ENCODE measurements at regions not wholly inside any gene's neighbourhood (a gene's known extent, or its start where the extent isn't known, plus 50 kb on each side); places are given as distances from the start of the nearest gene placed in this dataset.
A peak's percentile ranks its signal among the peaks of the same experiment; 100 is the strongest.

DNA sequence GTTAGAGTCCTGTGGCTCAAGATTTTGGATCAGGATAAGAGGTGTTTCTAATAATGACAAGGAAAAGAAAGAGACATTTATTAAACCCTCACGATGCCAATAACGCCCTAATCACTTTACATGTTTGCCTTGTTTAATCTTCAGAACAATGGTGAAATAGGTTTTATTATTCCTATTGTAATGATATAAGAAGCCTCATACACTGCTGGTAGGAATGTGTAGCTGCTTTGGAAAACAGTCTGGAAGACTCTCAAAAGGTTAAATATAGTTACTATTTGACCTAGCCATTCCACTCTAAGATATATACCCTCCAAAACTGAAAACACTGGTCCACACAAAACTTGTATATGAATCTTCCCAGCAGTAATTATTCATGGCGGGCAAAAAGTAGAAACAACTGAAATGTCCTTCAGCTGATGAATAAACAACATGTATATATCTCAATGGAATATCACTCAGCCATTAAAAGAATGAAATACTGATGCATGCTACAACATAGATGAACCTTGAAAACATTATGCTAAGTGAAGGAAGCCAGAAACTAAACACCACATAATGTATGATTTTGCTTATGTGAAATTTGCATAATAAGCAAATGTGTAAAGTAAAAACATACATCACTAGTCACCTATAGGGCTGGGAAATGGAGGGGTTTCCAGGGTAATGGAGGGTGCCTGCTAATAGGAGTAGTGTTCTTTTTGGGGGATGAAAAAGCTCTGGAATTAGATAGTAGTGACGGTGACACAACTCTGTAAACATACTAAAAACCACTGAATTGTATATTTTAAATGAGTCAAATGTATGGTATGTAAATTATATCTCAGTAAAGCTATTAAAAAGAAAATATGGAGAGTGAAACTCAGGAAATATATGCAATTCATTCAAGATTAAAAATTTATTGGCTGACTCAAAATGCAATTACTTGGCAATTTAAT is 76.9 kb upstream of the ANK3 start:
- TF ChIP-seq EZH2 (IDR thresholded peaks at IDR 0.05; ENCODE audit: borderline replicate concordance, low read depth, low read length, poor library complexity, severe bottlenecking) = no peak
- TF ChIP-seq, protein P1, sequence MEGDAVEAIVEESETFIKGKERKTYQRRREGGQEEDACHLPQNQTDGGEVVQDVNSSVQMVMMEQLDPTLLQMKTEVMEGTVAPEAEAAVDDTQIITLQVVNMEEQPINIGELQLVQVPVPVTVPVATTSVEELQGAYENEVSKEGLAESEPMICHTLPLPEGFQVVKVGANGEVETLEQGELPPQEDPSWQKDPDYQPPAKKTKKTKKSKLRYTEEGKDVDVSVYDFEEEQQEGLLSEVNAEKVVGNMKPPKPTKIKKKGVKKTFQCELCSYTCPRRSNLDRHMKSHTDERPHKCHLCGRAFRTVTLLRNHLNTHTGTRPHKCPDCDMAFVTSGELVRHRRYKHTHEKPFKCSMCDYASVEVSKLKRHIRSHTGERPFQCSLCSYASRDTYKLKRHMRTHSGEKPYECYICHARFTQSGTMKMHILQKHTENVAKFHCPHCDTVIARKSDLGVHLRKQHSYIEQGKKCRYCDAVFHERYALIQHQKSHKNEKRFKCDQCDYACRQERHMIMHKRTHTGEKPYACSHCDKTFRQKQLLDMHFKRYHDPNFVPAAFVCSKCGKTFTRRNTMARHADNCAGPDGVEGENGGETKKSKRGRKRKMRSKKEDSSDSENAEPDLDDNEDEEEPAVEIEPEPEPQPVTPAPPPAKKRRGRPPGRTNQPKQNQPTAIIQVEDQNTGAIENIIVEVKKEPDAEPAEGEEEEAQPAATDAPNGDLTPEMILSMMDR (conservative IDR thresholded peaks at IDR 0.05; ENCODE audit: low read depth, low read length) = peak; percentile 17; the same call in 1 of the 2 replicates
- POLR2A ChIA-PET (ENCODE audit: low non-redundant PET) = no interaction called here
- H3K4me1 ChIP-seq (ENCODE audit: insufficient read depth, low read length, poor library complexity, severe bottlenecking) = peaks cover 35% of the 10 kb centered on the region
- H3K27me3 ChIP-seq (replicated peaks; ENCODE audit: insufficient read depth, low read depth, low read length, poor library complexity) = no peaks in the 10 kb centered on the region
- H3K36me3 ChIP-seq (ENCODE audit: insufficient read depth, low read length, poor library complexity, severe bottlenecking) = no peaks in the 10 kb centered on the region
- peak; percentile 26 for DNase-seq (ENCODE audit: low spot score)
- intact Hi-C loops (cut with micrococcal nuclease; ENCODE audit: unreplicated experiment) = no loop called here
- no TSS peak for BruUV-seq (replicated peaks)
- CTCF ChIA-PET = interaction anchor here (0.5 to 0.7 kb wide), 2 partner anchors 61 to 166 kb away, joined by 4 to 6 read pairs; no protein-coding TSS in a partner anchor
- no peak overlapping the region for H3K4me3 ChIP-seq (ENCODE audit: low read depth, low read length, poor library complexity, severe bottlenecking)
- H3K9me3 ChIP-seq (ENCODE audit: low read depth, low read length, poor library complexity, severe bottlenecking) = no peaks in the 10 kb centered on the region
- H3K27ac ChIP-seq (ENCODE audit: low read depth, low read length, poor library complexity, severe bottlenecking) = no peak overlapping the region

DNA sequence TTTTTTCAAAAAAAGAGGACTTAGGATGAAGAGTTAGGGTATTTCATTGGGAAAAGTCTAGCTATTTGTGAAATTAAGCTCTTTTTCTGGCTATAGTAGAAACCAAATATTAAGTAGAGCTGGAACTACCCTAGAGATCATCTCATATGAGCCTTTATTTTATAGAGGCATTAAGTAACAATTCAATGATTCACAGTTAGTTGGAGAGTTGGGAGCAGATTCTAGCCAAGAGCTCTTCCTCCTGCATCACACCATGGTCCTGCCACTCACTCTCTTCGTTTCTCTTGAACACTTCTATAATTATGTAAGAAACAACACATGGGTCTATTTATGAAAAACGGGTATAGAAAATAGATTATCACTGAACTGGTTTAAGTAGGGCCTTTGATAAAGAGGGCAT is 76.1 kb upstream of the ANK3 start:
- Histone ChIP-seq H3K4me3 (ENCODE audit: low read depth, low read length, poor library complexity, severe bottlenecking) (no peak overlapping the region), H3K36me3 (ENCODE audit: insufficient read depth, low read length, poor library complexity, severe bottlenecking) (no peaks in the 10 kb centered on the region), H3K27ac (ENCODE audit: low read depth, low read length, poor library complexity, severe bottlenecking) (no peak overlapping the region), H3K4me1 (ENCODE audit: insufficient read depth, low read length, poor library complexity, severe bottlenecking) (peaks cover 35% of the 10 kb centered on the region), H3K9me3 (ENCODE audit: low read depth, low read length, poor library complexity, severe bottlenecking) (no peaks in the 10 kb centered on the region), H3K27me3 (replicated peaks; ENCODE audit: insufficient read depth, low read depth, low read length, poor library complexity) (no peaks in the 10 kb centered on the region)
- intact Hi-C loops (cut with micrococcal nuclease; ENCODE audit: unreplicated experiment) = no loop called here
- ChIA-PET POLR2A (ENCODE audit: low non-redundant PET) (no interaction called here), CTCF (interaction anchor here (0.5 to 0.7 kb wide), 2 partner anchors 62 to 167 kb away, joined by 4 to 6 read pairs; no protein-coding TSS in a partner anchor)
- BruUV-seq (replicated peaks) = no TSS peak
- TF ChIP-seq EZH2 (IDR thresholded peaks at IDR 0.05; ENCODE audit: borderline replicate concordance, low read depth, low read length, poor library complexity, severe bottlenecking) = no peak
- TF ChIP-seq, protein P1 (conservative IDR thresholded peaks at IDR 0.05; ENCODE audit: low read depth, low read length) = no peak
- DNase-seq (ENCODE audit: low spot score) = no peak

DNA sequence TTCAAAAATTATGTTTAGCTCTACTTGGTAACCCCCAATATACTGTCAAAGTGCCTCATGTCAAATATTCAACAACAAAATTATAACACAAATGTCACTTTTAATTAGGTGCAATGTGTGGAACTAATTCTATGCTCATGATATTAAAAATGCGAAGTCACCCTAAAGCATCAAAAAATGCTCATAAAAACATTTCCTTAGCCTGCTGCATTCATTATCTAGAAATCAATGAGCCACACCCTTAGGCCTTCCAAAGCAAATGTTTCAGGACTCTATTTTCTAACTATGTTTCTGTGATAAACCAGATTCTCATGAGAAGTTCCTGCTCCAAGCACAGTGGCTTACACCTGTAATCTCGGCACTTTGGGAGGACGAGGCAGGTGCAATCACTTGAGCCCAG is 75.0 kb upstream of the ANK3 start:
- intact Hi-C loops (cut with micrococcal nuclease; ENCODE audit: unreplicated experiment) = no loop called here
- CTCF ChIA-PET = no interaction called here
- POLR2A ChIA-PET (ENCODE audit: low non-redundant PET) = no interaction called here
- H3K27ac ChIP-seq (ENCODE audit: low read depth, low read length, poor library complexity, severe bottlenecking) = no peak overlapping the region
- H3K4me1 ChIP-seq (ENCODE audit: insufficient read depth, low read length, poor library complexity, severe bottlenecking) = peaks cover 35% of the 10 kb centered on the region
- no peak for DNase-seq (ENCODE audit: low spot score)
- TF ChIP-seq, protein P1 (conservative IDR thresholded peaks at IDR 0.05; ENCODE audit: low read depth, low read length) = no peak
- no peak for TF ChIP-seq EZH2 (IDR thresholded peaks at IDR 0.05; ENCODE audit: borderline replicate concordance, low read depth, low read length, poor library complexity, severe bottlenecking)
- H3K36me3 ChIP-seq (ENCODE audit: insufficient read depth, low read length, poor library complexity, severe bottlenecking) = no peaks in the 10 kb centered on the region
- BruUV-seq (replicated peaks) = no TSS peak
- no peak overlapping the region for H3K4me3 ChIP-seq (ENCODE audit: low read depth, low read length, poor library complexity, severe bottlenecking)
- H3K9me3 ChIP-seq (ENCODE audit: low read depth, low read length, poor library complexity, severe bottlenecking) = no peaks in the 10 kb centered on the region
- H3K27me3 ChIP-seq (replicated peaks; ENCODE audit: insufficient read depth, low read depth, low read length, poor library complexity) = no peaks in the 10 kb centered on the region

Measured in A673 (cell line).